ENCODE measurements at regions not wholly inside any gene's neighbourhood (a gene's known extent, or its start where the extent isn't known, plus 50 kb on each side); places are given as distances from the start of the nearest gene placed in this dataset.

- no peak for DNase-seq (ENCODE audit: unreplicated experiment)
- POLR2A ChIA-PET, result no interaction called here
- intact Hi-C loops (cut with micrococcal nuclease), result no loop called here
- no peak for TF ChIP-seq CTCF (IDR thresholded peaks at IDR 0.05; ENCODE audit: unreplicated experiment)
- no peaks in the 10 kb centered on the region for H3K36me3 Mint-ChIP-seq (ENCODE audit: insufficient read depth, unreplicated experiment)
- no peaks in the 10 kb centered on the region for H3K4me1 Mint-ChIP-seq (ENCODE audit: insufficient read depth, unreplicated experiment)
- no peak overlapping the region for H3K27ac Mint-ChIP-seq (ENCODE audit: low read depth, unreplicated experiment)
- no peak overlapping the region for H3K4me3 Mint-ChIP-seq (ENCODE audit: unreplicated experiment)
- H3K27me3 Mint-ChIP-seq (ENCODE audit: insufficient read depth, unreplicated experiment), result peaks cover 11% of the 10 kb centered on the region
- peaks cover 10% of the 10 kb centered on the region for H3K9me3 Mint-ChIP-seq (ENCODE audit: unreplicated experiment)
- no TSS peak for BruUV-seq (replicated peaks)
- CTCF ChIA-PET, result no interaction called here
These were observed 131.2 kb downstream of the PFKFB3 start for GRCh38 chr10:6333973-6334372.

GRCh38 chr10:6336016-6336415 is 133.3 kb downstream of the PFKFB3 start:
- Mint-ChIP-seq H3K36me3 (ENCODE audit: insufficient read depth, unreplicated experiment) (no peaks in the 10 kb centered on the region), H3K27ac (ENCODE audit: low read depth, unreplicated experiment) (no peak overlapping the region), H3K27me3 (ENCODE audit: insufficient read depth, unreplicated experiment) (peaks cover 11% of the 10 kb centered on the region), H3K4me3 (ENCODE audit: unreplicated experiment) (no peak overlapping the region), H3K4me1 (ENCODE audit: insufficient read depth, unreplicated experiment) (no peaks in the 10 kb centered on the region), H3K9me3 (ENCODE audit: unreplicated experiment) (peaks cover 10% of the 10 kb centered on the region)
- no peak for DNase-seq (ENCODE audit: unreplicated experiment)
- TF ChIP-seq CTCF (IDR thresholded peaks at IDR 0.05; ENCODE audit: unreplicated experiment), result no peak
- CTCF ChIA-PET, result no interaction called here
- intact Hi-C loops (cut with micrococcal nuclease), result no loop called here
- no TSS peak for BruUV-seq (replicated peaks)
- POLR2A ChIA-PET, result interaction anchor here (1.3 kb wide), 1 partner anchor 10 kb away, joined by 3 read pairs; no protein-coding TSS in a partner anchor

- no TSS peak for BruUV-seq (replicated peaks)
- peaks cover 10% of the 10 kb centered on the region for H3K9me3 Mint-ChIP-seq (ENCODE audit: unreplicated experiment)
- peaks cover 11% of the 10 kb centered on the region for H3K27me3 Mint-ChIP-seq (ENCODE audit: insufficient read depth, unreplicated experiment)
- TF ChIP-seq CTCF (IDR thresholded peaks at IDR 0.05; ENCODE audit: unreplicated experiment), result no peak
- H3K36me3 Mint-ChIP-seq (ENCODE audit: insufficient read depth, unreplicated experiment), result no peaks in the 10 kb centered on the region
- intact Hi-C loops (cut with micrococcal nuclease), result no loop called here
- H3K4me1 Mint-ChIP-seq (ENCODE audit: insufficient read depth, unreplicated experiment), result no peaks in the 10 kb centered on the region
- no peak overlapping the region for H3K27ac Mint-ChIP-seq (ENCODE audit: low read depth, unreplicated experiment)
- no peak overlapping the region for H3K4me3 Mint-ChIP-seq (ENCODE audit: unreplicated experiment)
- POLR2A ChIA-PET, result interaction anchor here (0.5 kb wide), 1 partner anchor 158 kb away, joined by 3 read pairs; no protein-coding TSS in a partner anchor
- CTCF ChIA-PET, result interaction anchor here (0.7 kb wide), 1 partner anchor 25 kb away, joined by 3 read pairs; no protein-coding TSS in a partner anchor
- DNase-seq (ENCODE audit: unreplicated experiment), result no peak
These were observed 134.7 kb downstream of the PFKFB3 start for GRCh38 chr10:6337382-6337781.

GRCh38 chr10:6338361-6338760 is 135.6 kb downstream of the PFKFB3 start:
- ChIA-PET CTCF (no interaction called here), POLR2A (interaction anchor here (0.9 kb wide), 1 partner anchor 9 kb away, joined by 3 read pairs; no protein-coding TSS in a partner anchor)
- Mint-ChIP-seq H3K27me3 (ENCODE audit: insufficient read depth, unreplicated experiment) (peaks cover 11% of the 10 kb centered on the region), H3K27ac (ENCODE audit: low read depth, unreplicated experiment) (no peak overlapping the region), H3K4me3 (ENCODE audit: unreplicated experiment) (no peak overlapping the region), H3K9me3 (ENCODE audit: unreplicated experiment) (peaks cover 9% of the 10 kb centered on the region), H3K36me3 (ENCODE audit: insufficient read depth, unreplicated experiment) (no peaks in the 10 kb centered on the region), H3K4me1 (ENCODE audit: insufficient read depth, unreplicated experiment) (no peaks in the 10 kb centered on the region)
- no peak for TF ChIP-seq CTCF (IDR thresholded peaks at IDR 0.05; ENCODE audit: unreplicated experiment)
- intact Hi-C loops (cut with micrococcal nuclease), result no loop called here
- no peak for DNase-seq (ENCODE audit: unreplicated experiment)
- no TSS peak for BruUV-seq (replicated peaks)
